ENCODE measurements at regions not wholly inside any gene's neighbourhood (a gene's known extent, or its start where the extent isn't known, plus 50 kb on each side); places are given as distances from the start of the nearest gene placed in this dataset.

DNA sequence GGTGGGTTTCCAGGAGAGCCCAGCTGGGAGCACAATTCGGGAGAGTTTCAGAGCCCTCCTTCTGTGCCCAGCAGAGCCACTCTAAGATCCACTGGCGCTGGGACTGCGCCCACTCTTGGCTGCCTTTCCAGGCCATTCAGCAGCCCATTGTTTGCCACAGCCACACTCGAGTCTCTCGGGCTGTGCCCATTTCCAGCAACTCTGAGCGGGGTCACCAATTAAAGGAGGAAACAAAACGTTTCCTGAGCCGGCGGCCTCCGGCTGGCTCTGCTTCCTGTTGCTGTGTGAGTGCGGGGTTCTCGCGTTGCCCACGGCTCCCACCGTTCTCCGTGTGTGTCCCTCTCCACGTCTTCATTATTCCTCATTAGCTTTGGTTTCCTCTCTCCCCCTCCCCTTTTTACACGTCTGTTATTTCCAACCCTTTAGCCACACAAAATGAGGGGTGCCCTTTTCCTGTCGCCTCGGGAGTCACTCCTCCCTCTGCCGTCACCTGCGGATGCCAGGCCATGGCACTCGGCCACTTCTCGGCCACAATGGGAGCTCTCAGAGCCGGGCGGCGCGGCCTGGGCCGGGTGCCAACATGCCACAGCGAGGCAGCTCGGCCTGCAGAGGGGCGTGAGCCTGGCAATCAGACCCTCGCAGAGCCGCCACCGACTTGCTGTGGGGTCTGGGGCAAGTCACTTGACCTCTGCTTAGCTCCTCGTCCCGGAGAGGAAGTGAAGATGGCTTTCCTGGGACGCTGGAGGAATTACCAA lies 94.3 kb upstream of the NKX2-2 start:
- TF ChIP-seq, protein P1, sequence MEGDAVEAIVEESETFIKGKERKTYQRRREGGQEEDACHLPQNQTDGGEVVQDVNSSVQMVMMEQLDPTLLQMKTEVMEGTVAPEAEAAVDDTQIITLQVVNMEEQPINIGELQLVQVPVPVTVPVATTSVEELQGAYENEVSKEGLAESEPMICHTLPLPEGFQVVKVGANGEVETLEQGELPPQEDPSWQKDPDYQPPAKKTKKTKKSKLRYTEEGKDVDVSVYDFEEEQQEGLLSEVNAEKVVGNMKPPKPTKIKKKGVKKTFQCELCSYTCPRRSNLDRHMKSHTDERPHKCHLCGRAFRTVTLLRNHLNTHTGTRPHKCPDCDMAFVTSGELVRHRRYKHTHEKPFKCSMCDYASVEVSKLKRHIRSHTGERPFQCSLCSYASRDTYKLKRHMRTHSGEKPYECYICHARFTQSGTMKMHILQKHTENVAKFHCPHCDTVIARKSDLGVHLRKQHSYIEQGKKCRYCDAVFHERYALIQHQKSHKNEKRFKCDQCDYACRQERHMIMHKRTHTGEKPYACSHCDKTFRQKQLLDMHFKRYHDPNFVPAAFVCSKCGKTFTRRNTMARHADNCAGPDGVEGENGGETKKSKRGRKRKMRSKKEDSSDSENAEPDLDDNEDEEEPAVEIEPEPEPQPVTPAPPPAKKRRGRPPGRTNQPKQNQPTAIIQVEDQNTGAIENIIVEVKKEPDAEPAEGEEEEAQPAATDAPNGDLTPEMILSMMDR (conservative IDR thresholded peaks at IDR 0.05 in 1 of 2, IDR thresholded peaks at IDR 0.05 in 1 of 2; ENCODE audit: low read depth in 1 of 2, low read length in 2 of 2): no peak
- TF ChIP-seq EZH2 (IDR thresholded peaks at IDR 0.05; ENCODE audit: low read length, missing control alignments): no peak
